SK-N-SH (cell line): ENCODE measurements at regions not wholly inside any gene's neighbourhood (a gene's known extent, or its start where the extent isn't known, plus 50 kb on each side); places are given as distances from the start of the nearest gene placed in this dataset.

Source experiments
- CTCF ChIP-seq: fragments of 200-600 bp; sonication (generic); IDR thresholded peaks from 2 replicates; pipeline ENCODE4 v1.6.1; 2017; ENCODE audit warnings: antibody characterized with exemption, mild to moderate bottlenecking, moderate library complexity
- EZH2phosphoT487 ChIP-seq: fragments of 200-600 bp; sonication (generic); IDR thresholded peaks from 2 replicates; pipeline ENCODE4 v1.6.1; 2017; ENCODE audit warnings: low read depth, mixed run types, mild to moderate bottlenecking, antibody characterized with exemption, moderate library complexity, borderline replicate concordance
- MEF2A ChIP-seq: IDR thresholded peaks from 2 replicates; pipeline ENCODE4 v1.4.0; 2012; ENCODE audit warnings: low read depth, borderline replicate concordance

- TF ChIP-seq CTCF (no peak), EZH2phosphoT487 (no peak), MEF2A (no peak)
Observed at GRCh38 chr12:19998961-19999804, 369.2 kb upstream of the PDE3A start.
